H54 (cell line): ENCODE measurements at regions not wholly inside any gene's neighbourhood (a gene's known extent, or its start where the extent isn't known, plus 50 kb on each side); places are given as distances from the start of the nearest gene placed in this dataset.
"Not testable (repeated sequence)": the region's sequence is repeated elsewhere in the genome, so short reads cannot be mapped to it uniquely, and the experiment has no call there.

Source experiments
- DNase-seq: peaks from one replicate; pipeline ENCODE4 v3.0.0; 2011; ENCODE audit warnings: low spot score, mixed read lengths; ENCODE audit not compliant: insufficient read length
- FAIRE-seq: peaks from 3 replicates; lab custom pipeline; 2011; peaks lifted over from hg19 to GRCh38; lab: Jason Lieb, UNC
- POLR2A ChIP-seq: IDR thresholded peaks from 2 replicates; pipeline ENCODE4 v1.6.1; 2011; ENCODE audit warnings: low read depth, mild to moderate bottlenecking, low read length

DNA sequence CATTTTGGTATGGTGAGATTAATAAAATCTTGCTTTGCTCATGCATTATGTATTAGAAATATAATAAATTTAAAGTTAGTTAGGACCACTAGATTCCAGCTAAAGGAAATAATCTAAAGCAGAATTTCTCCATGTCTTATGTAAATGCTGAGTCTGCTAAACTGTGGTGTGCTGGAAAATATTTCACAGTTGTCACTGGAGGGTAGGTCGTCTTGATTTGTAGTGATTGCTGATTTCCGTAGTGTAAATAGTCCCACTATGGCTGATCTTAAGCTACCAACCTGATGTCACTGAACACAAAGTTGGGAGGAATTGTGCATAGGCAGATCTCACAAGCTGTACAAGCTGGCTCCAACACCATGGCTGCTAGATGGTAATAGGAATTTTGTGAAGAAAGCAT, 133.4 kb upstream of the NR3C2 start:
- DNase-seq (no peak), FAIRE-seq (no peak)
- no peak for TF ChIP-seq POLR2A

GRCh38 chr4:148574911-148575310, 132.7 kb upstream of the NR3C2 start:
- no peak for TF ChIP-seq POLR2A
- no peak for DNase-seq
- no peak for FAIRE-seq

DNA sequence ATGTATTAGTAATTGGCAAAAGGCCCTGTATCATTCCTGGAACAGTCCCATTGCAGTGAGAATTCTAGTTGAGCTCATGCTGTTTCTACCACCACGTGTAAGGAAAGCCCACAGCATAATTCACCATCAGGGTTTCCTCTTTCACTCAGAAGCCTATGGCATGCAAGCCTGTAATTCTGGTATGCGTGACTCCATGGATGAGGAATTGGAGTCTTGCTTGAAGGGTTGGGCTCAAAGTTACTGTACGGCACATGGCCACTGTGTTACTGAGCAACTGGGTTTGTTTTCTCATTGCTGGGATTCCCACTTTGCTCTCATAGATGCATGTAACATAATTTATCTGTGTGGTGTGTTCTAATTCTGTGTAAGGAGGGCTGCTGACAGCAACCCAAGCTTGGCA, 132.3 kb upstream of the NR3C2 start:
- no peak for TF ChIP-seq POLR2A
- DNase-seq: no peak

GRCh38 chr4:148574066-148574465, 131.9 kb upstream of the NR3C2 start:
- FAIRE-seq (no peak), DNase-seq (no peak)
- no peak for TF ChIP-seq POLR2A

More for the DNA sequence above, 132.3 kb upstream of the NR3C2 start:
- FAIRE-seq: no peak

- TF ChIP-seq POLR2A: no peak
- DNase-seq (no peak), FAIRE-seq (no peak)
These were observed 131.1 kb upstream of the NR3C2 start for GRCh38 chr4:148573296-148573695.

- no peak for TF ChIP-seq POLR2A
- FAIRE-seq: no peak
- DNase-seq: no peak
These were observed 123.6 kb upstream of the NR3C2 start for GRCh38 chr4:148565801-148566200.

DNA sequence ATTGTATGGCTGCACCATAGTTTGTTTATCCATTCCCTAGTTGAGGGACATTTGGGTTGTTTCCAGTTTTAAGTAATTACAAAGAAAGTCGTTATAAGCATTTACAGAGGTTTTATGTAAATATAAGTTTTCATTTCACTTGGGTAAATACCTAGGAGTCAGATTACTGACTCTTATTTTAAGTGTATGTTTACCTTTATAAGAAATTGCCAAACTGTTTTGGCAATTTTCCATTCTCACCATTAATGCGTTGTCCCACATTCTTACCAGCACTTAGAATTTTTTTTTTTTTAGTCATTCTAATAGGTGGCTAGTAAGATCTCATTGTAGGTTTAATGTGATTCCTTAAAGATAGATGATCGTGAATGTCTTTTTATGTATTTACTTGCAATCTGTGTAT, 121.5 kb upstream of the NR3C2 start:
- DNase-seq (no peak), FAIRE-seq (no peak)
- no peak for TF ChIP-seq POLR2A

GRCh38 chr4:148561467-148561866, 119.3 kb upstream of the NR3C2 start:
- no peak for DNase-seq

GRCh38 chr4:148557793-148558192, 115.6 kb upstream of the NR3C2 start:
- FAIRE-seq (no peak), DNase-seq (no peak)
- no peak for TF ChIP-seq POLR2A

More at GRCh38 chr4:148561467-148561866, 119.3 kb upstream of the NR3C2 start:
- TF ChIP-seq POLR2A: no peak
- FAIRE-seq: no peak

DNA sequence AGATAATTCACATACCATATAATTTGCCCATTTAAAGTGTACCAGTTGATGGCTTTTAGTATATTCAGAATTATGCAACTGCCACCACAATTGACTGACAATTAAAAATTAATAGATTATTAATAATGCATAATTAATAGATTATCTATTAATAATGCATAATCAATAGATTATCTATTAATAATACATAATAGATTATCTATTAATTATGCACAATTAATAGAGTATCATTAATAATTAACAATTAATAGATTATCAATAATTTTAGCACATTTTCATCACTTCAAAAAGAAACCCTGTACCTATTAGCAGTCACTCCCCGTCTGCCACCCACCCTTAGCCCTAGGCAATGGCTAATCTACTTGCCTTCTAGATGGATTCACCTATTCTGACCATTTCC, 108.6 kb upstream of the NR3C2 start:
- TF ChIP-seq POLR2A: no peak
- FAIRE-seq (no peak), DNase-seq (no peak)

- FAIRE-seq: no peak
- TF ChIP-seq POLR2A: no peak
- DNase-seq: no peak
These were observed 100.9 kb upstream of the NR3C2 start for GRCh38 chr4:148542922-148543623.

DNA sequence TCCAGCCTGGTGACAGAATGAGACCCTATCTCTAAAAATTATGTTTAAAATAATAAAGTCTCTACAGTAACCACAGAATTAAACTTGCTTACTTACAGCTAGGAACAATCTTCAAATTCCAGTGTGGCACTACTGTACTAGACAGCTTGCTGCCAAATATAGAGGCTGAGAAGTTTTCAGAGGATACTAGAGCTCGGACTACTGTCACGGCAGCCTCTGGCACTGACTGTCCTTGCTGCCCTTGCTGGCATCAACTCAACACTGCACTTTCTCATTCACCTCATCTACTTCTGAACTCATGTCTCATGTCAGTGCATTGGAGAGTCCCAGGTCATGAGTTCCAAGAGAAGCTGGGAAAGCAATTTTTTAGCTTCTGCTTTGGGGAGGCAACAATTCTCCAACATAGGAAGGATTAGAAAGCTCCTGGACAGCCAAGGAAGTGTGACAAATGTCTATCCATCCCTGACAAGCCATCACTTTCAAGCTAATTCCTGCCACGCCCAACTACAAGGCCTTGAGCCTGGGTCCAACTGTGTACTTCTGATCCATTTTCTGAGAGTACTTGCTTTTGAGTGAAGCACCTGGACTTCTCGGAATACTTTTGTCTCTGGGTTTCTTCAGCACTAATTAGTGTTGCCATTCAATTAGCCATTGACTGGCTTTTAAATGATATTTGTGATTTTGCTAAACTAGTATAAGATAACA, 98.6 kb upstream of the NR3C2 start:
- no peak for FAIRE-seq
- TF ChIP-seq POLR2A: no peak
- DNase-seq: no peak

GRCh38 chr4:148539387-148539786, 97.2 kb upstream of the NR3C2 start:
- no peak for TF ChIP-seq POLR2A
- no peak for DNase-seq
- no peak for FAIRE-seq

DNA sequence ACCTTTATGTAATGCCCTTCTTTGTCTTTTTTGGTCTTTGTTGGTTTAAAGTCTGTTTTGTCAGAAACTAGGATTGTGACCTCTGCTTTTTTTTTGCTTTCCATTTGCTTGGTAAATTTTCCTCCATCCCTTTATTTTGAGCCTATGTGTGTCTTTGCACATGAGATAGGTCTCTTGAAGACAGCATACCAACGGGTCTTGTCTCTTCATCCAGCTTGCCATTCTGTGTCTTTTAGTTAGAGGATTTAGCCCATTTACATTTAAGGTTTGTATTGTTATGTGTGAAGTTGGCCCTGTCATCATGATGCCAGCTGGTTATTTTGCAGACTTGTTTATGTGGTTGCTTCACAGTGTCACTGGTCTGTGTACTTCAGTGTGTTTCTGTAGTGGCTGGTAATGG, 91.6 kb upstream of the NR3C2 start:
- not testable (repeated sequence) for DNase-seq, FAIRE-seq

DNA sequence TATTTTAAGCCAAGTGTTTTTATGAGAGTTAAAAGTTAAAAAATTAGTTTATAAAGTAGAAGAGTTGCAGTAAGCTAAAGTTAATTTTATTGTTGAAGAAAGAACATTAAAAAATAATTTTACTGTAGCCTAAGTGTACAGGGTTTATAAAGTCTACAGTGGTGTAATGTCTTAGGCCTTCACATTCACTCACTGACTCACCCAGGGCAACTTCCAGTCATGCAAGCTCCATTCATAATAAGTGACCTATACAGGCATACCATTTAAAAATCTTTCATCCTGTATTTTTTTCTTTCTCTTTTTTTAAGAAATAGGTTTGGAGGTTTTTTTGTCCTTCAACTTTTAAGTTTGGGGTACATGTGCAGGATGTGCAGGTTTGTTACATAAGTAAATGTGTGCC, 87.9 kb upstream of the NR3C2 start:
- no peak for TF ChIP-seq POLR2A
- no peak for DNase-seq
- FAIRE-seq: no peak
